K562 (cell line): ENCODE measurements at regions not wholly inside any gene's neighbourhood (a gene's known extent, or its start where the extent isn't known, plus 50 kb on each side); places are given as distances from the start of the nearest gene placed in this dataset.

Source experiments
- ATAC-seq: fragments of 200-7000 bp; cut with Tn5 transposase; 3 replicates; pipeline ENCODE4 v1.9.1; 2020; ENCODE audit warnings: moderate library complexity
- BruUV-seq: library from RNA; stranded (reverse); fragments of 400-500 nt; replicated peaks from 2 replicates; lab custom pipeline; 2021; lab: Mats Ljungman, UMichigan
- CTCF ChIA-PET: fragments of 300-600 bp; formaldehyde crosslinking; extraction: SDS; loops from one replicate; lab custom pipeline; 2021; ENCODE audit warnings: low intra/inter-chr PET ratio; lab: Yijun Ruan, JAX
- POLR2A ChIA-PET: fragments of 300-600, 350-650 bp; sonication (Branson Sonifier 250); formaldehyde crosslinking; extraction: SDS; loops from one replicate; lab custom pipeline; 2021; ENCODE audit warnings: antibody characterized with exemption, inconsistent platforms; lab: Yijun Ruan, JAX
- DNase-seq, 4 experiments: peaks; one replicate each; pipeline versions ENCODE4 v3.0.0 to v3.0.0-alpha.2; 2011 to 2018; ENCODE audit warnings: low spot score in 3 of 4, mixed read lengths in 3 of 4; ENCODE audit errors: extremely low read depth in 1 of 4
- FAIRE-seq: peaks from 2 replicates; lab custom pipeline; 2011; peaks lifted over from hg19 to GRCh38; lab: Jason Lieb, UNC
- H2AFZ ChIP-seq: 2 replicates; pipeline ENCODE4 v1.6.0; 2011; ENCODE audit warnings: low read depth, low read length, control low read depth, inconsistent platforms
- H3K27ac ChIP-seq: fragments of 200-600 bp; 3 replicates; pipeline ENCODE4 v1.8.0; 2011; ENCODE audit warnings: low read depth, mild to moderate bottlenecking, control low read depth, inconsistent platforms, low read length, moderate library complexity, mixed read lengths; ENCODE audit errors: extremely low read depth
- H3K27me3 ChIP-seq, 2 experiments: fragments of 300-600 bp in 1 of 2; 2 replicates in 1 of 2; 3 replicates in 1 of 2; pipeline versions ENCODE4 v1.6.0 to v1.8.0; 2011; ENCODE audit warnings: inconsistent platforms in 2 of 2, low read length in 2 of 2, mild to moderate bottlenecking in 1 of 2, mixed read lengths in 1 of 2, moderate library complexity in 1 of 2; ENCODE audit not compliant: control insufficient read depth in 2 of 2, insufficient read depth in 2 of 2
- H3K36me3 ChIP-seq: fragments of 300-600 bp; 3 replicates; pipeline ENCODE4 v1.8.0; 2011; ENCODE audit warnings: mild to moderate bottlenecking, low read length, inconsistent platforms; ENCODE audit not compliant: control insufficient read depth, insufficient read depth
- H3K4me1 ChIP-seq, 2 experiments: fragments of 200-600 bp in 1 of 2; replicated peaks in 1 of 2; 2 replicates in 1 of 2; 3 replicates in 1 of 2; pipeline versions ENCODE4 v1.5.1 to v1.8.0; 2011; ENCODE audit warnings: inconsistent platforms in 2 of 2, low read length in 2 of 2, mild to moderate bottlenecking in 1 of 2, mixed read lengths in 1 of 2, moderate library complexity in 1 of 2; ENCODE audit not compliant: control insufficient read depth in 2 of 2, insufficient read depth in 2 of 2
- H3K4me2 ChIP-seq: 2 replicates; pipeline ENCODE4 v1.6.1; 2011; ENCODE audit warnings: low read length, control low read depth, inconsistent platforms, mixed read lengths; ENCODE audit not compliant: insufficient read depth
- H3K4me3 ChIP-seq: fragments of 200-600 bp; sonication (generic), shearing (Covaris generic); 2 replicates; pipeline ENCODE4 v1.5.1; 2016; ENCODE audit warnings: control low read depth, inconsistent platforms
- H3K79me2 ChIP-seq: fragments of 200-600 bp; 3 replicates; pipeline ENCODE4 v1.8.0; 2011; ENCODE audit warnings: low read length, inconsistent platforms; ENCODE audit not compliant: control insufficient read depth, insufficient read depth
- H3K9ac ChIP-seq, 2 experiments: 2 replicates each; pipeline versions ENCODE4 v1.6.0 to v1.6.1; 2011; ENCODE audit warnings: low read depth in 2 of 2, low read length in 2 of 2, control low read depth in 1 of 2, inconsistent platforms in 1 of 2, mild to moderate bottlenecking in 1 of 2, mixed read lengths in 1 of 2; ENCODE audit not compliant: insufficient read depth in 1 of 2
- H3K9me1 ChIP-seq: one replicate; pipeline ENCODE4 v1.6.0; 2011; ENCODE audit warnings: inconsistent platforms, mild to moderate bottlenecking, low read length, moderate library complexity; ENCODE audit not compliant: control insufficient read depth, insufficient read depth
- H3K9me3 ChIP-seq: replicated peaks from 2 replicates; pipeline ENCODE4 v1.5.1; 2011; ENCODE audit warnings: low read depth, low read length, inconsistent platforms; ENCODE audit not compliant: control insufficient read depth, insufficient read depth
- H4K20me1 ChIP-seq: replicated peaks from 2 replicates; pipeline ENCODE4 v1.6.1; 2011; ENCODE audit warnings: low read length, inconsistent platforms, mixed read lengths; ENCODE audit not compliant: control insufficient read depth, insufficient read depth
- ATF3 ChIP-seq, 2 experiments: fragments of 450-650 bp in 1 of 2; sonication (generic) in 1 of 2; formaldehyde crosslinking in 1 of 2; IDR thresholded peaks in 1 of 2; conservative IDR thresholded peaks in 1 of 2; 2 replicates each; pipeline versions ENCODE4 v1.6.1 to v1.8.1; 2016 to 2023; ENCODE audit warnings: mild to moderate bottlenecking in 2 of 2, moderate library complexity in 2 of 2, inconsistent platforms in 1 of 2, missing genetic modification reagents in 1 of 2
- C11orf30 ChIP-seq: fragments of 450-650 bp; IDR thresholded peaks from 2 replicates; pipeline ENCODE4 v1.6.1; 2016; ENCODE audit warnings: low read depth, mild to moderate bottlenecking
- COPS2 ChIP-seq: fragments of 450-650 bp; conservative IDR thresholded peaks from 2 replicates; pipeline ENCODE4 v1.6.1; 2016; ENCODE audit warnings: mild to moderate bottlenecking, moderate library complexity
- ETS2 ChIP-seq: IDR thresholded peaks from 2 replicates; pipeline ENCODE4 v1.6.1; 2016; ENCODE audit warnings: borderline replicate concordance, missing genetic modification characterization, mild to moderate bottlenecking, moderate library complexity, missing compliant biosample characterization; ENCODE audit not compliant: poor library complexity, severe bottlenecking
- HOXB6 ChIP-seq: fragments of 250-450 bp; sonication (Bioruptor Pico); IDR thresholded peaks from 2 replicates; pipeline ENCODE4 v1.5.1; 2022; ENCODE audit warnings: mild to moderate bottlenecking, borderline replicate concordance
- MAFG ChIP-seq: fragments of 450-650 bp; conservative IDR thresholded peaks from 2 replicates; pipeline ENCODE4 v1.6.1; 2016; ENCODE audit warnings: missing genetic modification characterization, missing compliant biosample characterization
- POLR3A ChIP-seq: IDR thresholded peaks from 2 replicates; pipeline ENCODE4 v1.6.1; 2011; ENCODE audit warnings: borderline replicate concordance, mild to moderate bottlenecking, moderate library complexity; ENCODE audit not compliant: insufficient read length, insufficient read depth; ENCODE audit errors: extremely low read depth
- ZNF449 ChIP-seq: fragments of 250-450 bp; sonication (Bioruptor Pico); IDR thresholded peaks from 2 replicates; pipeline ENCODE4 v1.8.0; 2022; ENCODE audit warnings: moderate library complexity, mild to moderate bottlenecking, inconsistent platforms
- WGBS: fragments of 100-300 bp; shearing (Covaris generic); methylation state at CpG from one replicate; pipeline ENCODE4 v1.1.6; 2016; ENCODE audit warnings: low coverage, mixed read lengths; ENCODE audit not compliant: insufficient coverage; ENCODE audit errors: missing lambda C conversion rate; 5-methylcytosine and 5-hydroxymethylcytosine counted together
- in situ Hi-C: fragments of 300-500 bp; cut with MboI; formaldehyde crosslinking; loops from 4 replicates; pipeline ENCODE4 v1.15.0; 2018; ENCODE audit warnings: inconsistent platforms, mixed read lengths
- intact Hi-C: fragments of 100-400 bp; cut with micrococcal nuclease; formaldehyde crosslinking; loops from 2 replicates; pipeline ENCODE4 v1.14.2; 2022

DNA sequence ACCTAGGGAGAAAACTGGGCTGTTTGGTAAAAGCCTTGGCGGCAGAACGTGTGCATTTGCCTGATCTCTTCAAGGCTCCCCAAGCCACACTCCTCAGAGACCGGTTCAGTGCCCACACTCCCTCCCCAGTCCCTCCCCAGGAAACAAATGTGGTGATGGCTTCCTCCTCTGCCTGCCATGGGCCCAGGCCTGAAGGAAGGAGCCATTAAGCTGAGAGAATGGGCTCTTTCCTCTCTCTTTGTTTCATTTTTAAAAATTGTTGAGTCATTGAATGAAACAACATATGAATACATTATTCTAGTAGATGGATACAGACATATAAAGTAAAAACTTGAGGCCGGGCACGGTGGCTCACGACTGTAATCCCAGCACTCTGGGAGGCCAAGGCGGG, 50.6 kb upstream of the YWHAQ start:
- no peaks in the 10 kb centered on the region for H3K9me3 ChIP-seq
- DNase-seq, result no peak
- no peaks in the 10 kb centered on the region for H3K79me2 ChIP-seq
- no peak for ATAC-seq
- H3K36me3 ChIP-seq, result no peaks in the 10 kb centered on the region
- no peak for FAIRE-seq
- 0 out of 4 replicates have a peak overlapping the region, but pooled peaks of 1 of the 2 experiments have one; percentile 1 for H3K9ac ChIP-seq
- POLR2A ChIA-PET, result interaction anchor here (0.6 to 0.7 kb wide), 2 partner anchors 13 to 893 kb away, joined by 3 read pairs; no protein-coding TSS in a partner anchor
- intact Hi-C loops, result no loop called here
- WGBS, result 73% methylated on average over 4 of the region's 7 CpGs
- no peaks in the 10 kb centered on the region for H4K20me1 ChIP-seq
- peak; percentile 22; the same call in 1 of the 2 replicates for TF ChIP-seq ATF3 (IDR thresholded peaks at IDR 0.05)
- TF ChIP-seq ATF3 (CRISPR knock-in tag; conservative IDR thresholded peaks at IDR 0.05), result no peak
- no peak for TF ChIP-seq COPS2
- TF ChIP-seq C11orf30, result 0 out of 2 replicates have a peak, but pooled peaks have one; percentile 12
- TF ChIP-seq HOXB6 (CRISPR knock-in tag), result no peak
- TF ChIP-seq ETS2 (tag), result no peak
- TF ChIP-seq POLR3A, result no peak
- TF ChIP-seq ZNF449 (CRISPR knock-in tag), result no peak
- TF ChIP-seq MAFG (tag), result 0 out of 2 replicates have a peak, but pooled peaks have one; percentile 35
- H3K4me3 ChIP-seq, result no peak overlapping the region
- H3K27me3 ChIP-seq, result no peaks in the 10 kb centered on the region
- no peak overlapping the region for H3K27ac ChIP-seq
- H3K9me1 ChIP-seq, result peaks cover 3% of the 10 kb centered on the region
- in situ Hi-C loops, result no loop called here
- no peak overlapping the region for H3K4me2 ChIP-seq
- no TSS peak for BruUV-seq
- H2AFZ ChIP-seq, result peak overlapping the region; percentile 57
- H3K4me1 ChIP-seq, result peaks cover 4 to 12% of the 10 kb centered on the region in 2 experiments; a peak in 3 of 5 replicates
- CTCF ChIA-PET, result no interaction called here
